Panc1 (cell line): ENCODE measurements at regions not wholly inside any gene's neighbourhood (a gene's known extent, or its start where the extent isn't known, plus 50 kb on each side); places are given as distances from the start of the nearest gene placed in this dataset.

Source experiments
- CTCF ChIP-seq: fragments of 450-650 bp; IDR thresholded peaks from 2 replicates; pipeline ENCODE4 v1.5.1; 2017; ENCODE audit warnings: mild to moderate bottlenecking
- SIN3A ChIP-seq: IDR thresholded peaks from 2 replicates; pipeline ENCODE4 v1.6.1; 2012; ENCODE audit warnings: low read depth, mild to moderate bottlenecking, low read length, moderate library complexity, borderline replicate concordance; ENCODE audit not compliant: insufficient read depth

- TF ChIP-seq CTCF: no peak
- no peak for TF ChIP-seq SIN3A
These were observed 76.5 kb upstream of the NFIA start for GRCh38 chr1:61005614-61006580.
